H1 (cell line): ENCODE measurements at regions not wholly inside any gene's neighbourhood (a gene's known extent, or its start where the extent isn't known, plus 50 kb on each side); places are given as distances from the start of the nearest gene placed in this dataset.

Experiments used
- CTCF ChIA-PET: fragments of 300-600 bp; sonication (Branson Sonifier 250); formaldehyde crosslinking; loops from one replicate; lab custom pipeline; 2021; ENCODE audit not compliant: partially characterized antibody; lab: Charles Lee
- POLR2A ChIA-PET: fragments of 300-600 bp; sonication (Branson Sonifier 250); formaldehyde crosslinking; loops from one replicate; lab custom pipeline; 2021; ENCODE audit warnings: inconsistent platforms; ENCODE audit not compliant: partially characterized antibody; lab: Charles Lee
- DNase-seq, 2 experiments: peaks; one replicate each; pipeline versions ENCODE4 v3.0.0 to v3.0.0-alpha.2; 2010 to 2022; ENCODE audit warnings: low spot score in 2 of 2, low read depth in 1 of 2, mixed read lengths in 1 of 2
- FAIRE-seq: peaks from 2 replicates; lab custom pipeline; 2011; peaks lifted over from hg19 to GRCh38; lab: Jason Lieb, UNC
- H2AFZ ChIP-seq: 2 replicates; pipeline ENCODE4 v1.8.1; 2012; ENCODE audit warnings: low read length, inconsistent platforms
- H2AK5ac ChIP-seq: 2 replicates; pipeline ENCODE4 v1.6.1; 2013; ENCODE audit warnings: low read depth, low read length
- H2BK120ac ChIP-seq: replicated peaks from 2 replicates; pipeline ENCODE3; 2013; ENCODE audit warnings: low read depth, low read length, inconsistent platforms
- H2BK12ac ChIP-seq: 2 replicates; pipeline ENCODE4 v1.6.1; 2013; ENCODE audit warnings: low read depth, low read length
- H2BK15ac ChIP-seq: 2 replicates; pipeline ENCODE4 v1.6.1; 2013; ENCODE audit warnings: low read length
- H2BK20ac ChIP-seq: 2 replicates; pipeline ENCODE4 v1.6.1; 2013; ENCODE audit warnings: low read length
- H2BK5ac ChIP-seq: 2 replicates; pipeline ENCODE4 v1.6.1; 2013; ENCODE audit warnings: low read depth, low read length
- H3K14ac ChIP-seq: 2 replicates; pipeline ENCODE4 v1.6.1; 2013; ENCODE audit warnings: inconsistent platforms; ENCODE audit not compliant: insufficient read length
- H3K18ac ChIP-seq: 2 replicates; pipeline ENCODE4 v1.6.1; 2013; ENCODE audit warnings: low read length; ENCODE audit errors: extremely low read depth
- H3K23ac ChIP-seq: 2 replicates; pipeline ENCODE4 v1.6.1; 2013; ENCODE audit warnings: inconsistent platforms; ENCODE audit not compliant: insufficient read length
- H3K23me2 ChIP-seq: 2 replicates; pipeline ENCODE4 v1.6.1; 2013; ENCODE audit warnings: low read depth, low read length
- H3K27ac ChIP-seq: 2 replicates; pipeline ENCODE4 v1.6.1; 2011; ENCODE audit warnings: low read depth, low read length, inconsistent platforms
- H3K27me3 ChIP-seq, 4 experiments: replicated peaks in 1 of 4; 1 replicate in 1 of 4; 2 replicates in 3 of 4; pipeline versions ENCODE4 v1.6.1 to v1.8.1; 2011 to 2013; ENCODE audit warnings: low read length in 3 of 4, mild to moderate bottlenecking in 3 of 4, inconsistent platforms in 2 of 4, mixed read lengths in 2 of 4, moderate library complexity in 1 of 4; ENCODE audit not compliant: control insufficient read depth in 3 of 4, insufficient read depth in 3 of 4; ENCODE audit errors: extremely low read depth in 1 of 4
- H3K36me3 ChIP-seq, 4 experiments: 2 replicates each; pipeline versions ENCODE4 v1.6.1 to v1.8.1; 2011 to 2013; ENCODE audit warnings: mild to moderate bottlenecking in 4 of 4, low read length in 3 of 4, moderate library complexity in 2 of 4, control low read depth in 1 of 4, inconsistent platforms in 1 of 4; ENCODE audit not compliant: insufficient read depth in 4 of 4, control insufficient read depth in 2 of 4
- H3K4ac ChIP-seq: replicated peaks from 2 replicates; pipeline ENCODE3; 2013; ENCODE audit warnings: low read length, low read depth, mixed read lengths, inconsistent platforms; ENCODE audit not compliant: insufficient read length
- H3K4me1 ChIP-seq, 4 experiments: replicated peaks in 1 of 4; 1 replicate in 1 of 4; 2 replicates in 3 of 4; pipeline versions ENCODE4 v1.6.1 to v1.8.1; 2011 to 2013; ENCODE audit warnings: low read length in 3 of 4, inconsistent platforms in 2 of 4, mixed read lengths in 1 of 4; ENCODE audit not compliant: insufficient read depth in 4 of 4, control insufficient read depth in 3 of 4
- H3K4me2 ChIP-seq, 2 experiments: 2 replicates each; pipeline versions ENCODE4 v1.6.1 to v1.8.1; 2011 to 2013; ENCODE audit warnings: low read depth in 2 of 2, low read length in 2 of 2, control low read depth in 1 of 2, inconsistent platforms in 1 of 2, mild to moderate bottlenecking in 1 of 2; ENCODE audit not compliant: insufficient read depth in 1 of 2
- H3K4me3 ChIP-seq, 4 experiments: fragments of 200-600, 300-600 bp in 1 of 4; sonication (generic), shearing (Covaris generic), sonication (Bioruptor Twin) in 1 of 4; 2 replicates each; pipeline versions ENCODE4 v1.5.1 to v1.8.1; 2011 to 2016; ENCODE audit warnings: low read length in 4 of 4, low read depth in 3 of 4, control low read depth in 2 of 4, inconsistent platforms in 2 of 4, mild to moderate bottlenecking in 2 of 4, mixed read lengths in 1 of 4, moderate library complexity in 1 of 4; ENCODE audit not compliant: insufficient read depth in 2 of 4; ENCODE audit errors: extremely low read depth in 1 of 4
- H3K56ac ChIP-seq: replicated peaks from 2 replicates; pipeline ENCODE3; 2013; ENCODE audit warnings: low read depth, mild to moderate bottlenecking, mixed read lengths, low read length, inconsistent platforms; ENCODE audit not compliant: insufficient read length
- H3K79me1 ChIP-seq: 2 replicates; pipeline ENCODE4 v1.6.1; 2013; ENCODE audit warnings: low read depth, low read length, control low read depth
- H3K79me2 ChIP-seq, 2 experiments: 2 replicates each; pipeline versions ENCODE4 v1.6.1 to v1.8.1; 2012 to 2013; ENCODE audit warnings: low read length in 2 of 2, mild to moderate bottlenecking in 2 of 2, inconsistent platforms in 1 of 2; ENCODE audit not compliant: insufficient read depth in 2 of 2, control insufficient read depth in 1 of 2
- H3K9ac ChIP-seq, 4 experiments: replicated peaks in 1 of 4; 1 replicate in 1 of 4; 2 replicates in 3 of 4; pipeline versions ENCODE4 v1.6.1 to v1.8.1; 2011 to 2013; ENCODE audit warnings: low read depth in 3 of 4, low read length in 3 of 4, control low read depth in 2 of 4, mild to moderate bottlenecking in 2 of 4, moderate library complexity in 2 of 4, inconsistent platforms in 1 of 4; ENCODE audit errors: extremely low read depth in 1 of 4
- H3K9me3 ChIP-seq, 2 experiments: 2 replicates each; pipeline versions ENCODE4 v1.6.1 to v1.8.1; 2012 to 2013; ENCODE audit warnings: mild to moderate bottlenecking in 2 of 2, moderate library complexity in 2 of 2, control low read depth in 1 of 2, inconsistent platforms in 1 of 2, low read depth in 1 of 2, low read length in 1 of 2, mixed read lengths in 1 of 2; ENCODE audit not compliant: insufficient read depth in 2 of 2
- H4K20me1 ChIP-seq, 2 experiments: replicated peaks in 1 of 2; 2 replicates each; pipeline versions ENCODE3 to v1.8.1; 2011 to 2013; ENCODE audit warnings: inconsistent platforms in 2 of 2, low read length in 2 of 2, mild to moderate bottlenecking in 1 of 2; ENCODE audit not compliant: insufficient read depth in 2 of 2, control insufficient read depth in 1 of 2
- H4K5ac ChIP-seq: 2 replicates; pipeline ENCODE4 v1.6.1; 2013; ENCODE audit warnings: low read length, low read depth, mixed read lengths, inconsistent platforms; ENCODE audit not compliant: insufficient read length
- H4K8ac ChIP-seq: 2 replicates; pipeline ENCODE4 v1.8.0; 2013; ENCODE audit warnings: mild to moderate bottlenecking, moderate library complexity, low read length, inconsistent platforms; ENCODE audit not compliant: insufficient read depth; ENCODE audit errors: extremely low read depth
- H4K91ac ChIP-seq: replicated peaks from 2 replicates; pipeline ENCODE3; 2013; ENCODE audit warnings: low read length, mixed read lengths, inconsistent platforms; ENCODE audit not compliant: insufficient read length
- CEBPB ChIP-seq: IDR thresholded peaks from 2 replicates; pipeline ENCODE4 v1.6.1; 2012; ENCODE audit warnings: low read depth, low read length
- FOSL1 ChIP-seq: IDR thresholded peaks from 2 replicates; pipeline ENCODE4 v1.6.1; 2011; ENCODE audit warnings: mild to moderate bottlenecking, low read depth, low read length, moderate library complexity; ENCODE audit not compliant: insufficient read depth
- HDAC2 ChIP-seq, 2 experiments: fragments of 300-600 bp in 1 of 2; sonication (generic) in 1 of 2; IDR thresholded peaks; 2 replicates each; pipeline ENCODE4 v1.6.1; 2011 to 2012; ENCODE audit warnings: low read depth in 2 of 2, low read length in 2 of 2, mild to moderate bottlenecking in 2 of 2, moderate library complexity in 2 of 2, borderline replicate concordance in 1 of 2, inconsistent platforms in 1 of 2
- KDM5A ChIP-seq: fragments of 200-600 bp; IDR thresholded peaks from 2 replicates; pipeline ENCODE4 v1.7.1; 2012; ENCODE audit warnings: mild to moderate bottlenecking, low read length, inconsistent platforms, mixed read lengths
- MAFK ChIP-seq: IDR thresholded peaks from 2 replicates; pipeline ENCODE4 v1.6.1; 2012; ENCODE audit warnings: low read depth, mild to moderate bottlenecking, improper control_type of control experiment, low read length
- POLR2AphosphoS5 ChIP-seq: IDR thresholded peaks from 2 replicates; pipeline ENCODE4 v1.6.1; 2011; ENCODE audit warnings: low read depth, low read length
- POU5F1 ChIP-seq: IDR thresholded peaks from 2 replicates; pipeline ENCODE4 v1.6.1; 2011; ENCODE audit warnings: low read depth, mild to moderate bottlenecking, low read length, moderate library complexity
- SAP30 ChIP-seq: fragments of 300-600 bp; sonication (generic); IDR thresholded peaks from 2 replicates; pipeline ENCODE4 v1.7.1; 2012; ENCODE audit warnings: low read length, moderate library complexity, mild to moderate bottlenecking, inconsistent platforms; ENCODE audit not compliant: insufficient read depth, insufficient replicate concordance
- SIN3A ChIP-seq, 2 experiments: IDR thresholded peaks in 1 of 2; conservative IDR thresholded peaks in 1 of 2; 2 replicates each; pipeline ENCODE4 v1.6.1; 2011 to 2012; ENCODE audit warnings: low read length in 2 of 2, improper control_type of control experiment in 1 of 2, low read depth in 1 of 2, mild to moderate bottlenecking in 1 of 2
- YY1 ChIP-seq: IDR thresholded peaks from 2 replicates; pipeline ENCODE4 v1.6.1; 2011; ENCODE audit warnings: low read depth, mild to moderate bottlenecking, low read length
- WGBS, 2 experiments: shearing (Covaris generic) in 1 of 2; methylation state at CpG; one replicate each; pipeline versions ENCODE4 v1.1.6 to v1.1.7; 2013 to 2015; ENCODE audit warnings: low lambda C conversion rate in 2 of 2, mixed read lengths in 2 of 2, inconsistent platforms in 1 of 2, low coverage in 1 of 2, missing lambda C conversion rate in 1 of 2; ENCODE audit not compliant: insufficient replicate concordance in 2 of 2, insufficient coverage in 1 of 2, insufficient read length in 1 of 2; ENCODE audit errors: extremely low coverage in 1 of 2, missing lambda C conversion rate in 1 of 2; 5-methylcytosine and 5-hydroxymethylcytosine counted together
- TF ChIP-seq, protein P1 (sequence below), 3 experiments: IDR thresholded peaks; 1 replicate in 2 of 3; 2 replicates in 1 of 3; pipeline versions ENCODE4 v1.5.1 to v1.6.1; 2011; ENCODE audit warnings: low read length in 3 of 3, mild to moderate bottlenecking in 3 of 3, inconsistent platforms in 2 of 3, low read depth in 1 of 3, moderate library complexity in 1 of 3; ENCODE audit not compliant: insufficient read depth in 1 of 3; ENCODE audit errors: control extremely low read depth in 1 of 3

DNA sequence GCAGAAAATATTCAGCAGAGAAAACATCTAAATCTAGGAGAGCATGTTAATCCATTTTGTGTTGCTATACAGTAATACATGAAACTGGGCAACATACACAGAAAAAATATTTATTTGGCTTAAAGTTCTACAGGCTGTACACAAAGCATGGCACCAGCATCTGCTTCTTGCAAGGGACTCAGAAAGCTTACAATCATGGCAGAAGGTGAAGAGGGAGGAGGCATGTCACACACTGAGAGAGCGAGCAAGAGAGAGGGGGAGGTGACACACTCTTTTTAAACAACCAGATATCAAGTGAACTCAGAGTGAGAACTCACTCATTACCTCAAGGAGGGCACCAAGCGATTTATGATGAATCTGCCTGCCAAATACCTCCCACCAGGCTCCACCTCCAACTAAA, 94.2 kb upstream of the CNOT2 start:
- POLR2A ChIA-PET: no interaction called here
- 75% methylated on average over 2 of the region's 2 CpGs; no CpG with 5 or more reads in 1 of the 2 experiments for WGBS, 2 experiments
- Histone ChIP-seq H3K4me1 (no peaks in the 10 kb centered on the region), H4K8ac (no peak overlapping the region), H4K5ac (no peak overlapping the region), H3K79me1 (no peaks in the 10 kb centered on the region), H3K36me3 (no peaks in the 10 kb centered on the region), H3K27me3 (no peaks in the 10 kb centered on the region), H2AFZ (0 out of 2 replicates have a peak overlapping the region, but pooled peaks have one; percentile 71), H3K4me2 (no peak overlapping the region), H2AK5ac (no peak overlapping the region), H3K23ac (no peak overlapping the region), H3K4ac (no peak overlapping the region), H2BK120ac (no peak overlapping the region), H2BK20ac (no peak overlapping the region), H4K20me1 (no peaks in the 10 kb centered on the region), H3K9me3 (peaks cover 5 to 17% of the 10 kb centered on the region in 2 experiments; a peak in 3 of 4 replicates), H2BK15ac (no peak overlapping the region), H2BK5ac (no peak overlapping the region), H3K23me2 (no peaks in the 10 kb centered on the region), H3K79me2 (no peaks in the 10 kb centered on the region), H3K56ac (no peak overlapping the region), H3K4me3 (no peak overlapping the region), H4K91ac (no peak overlapping the region), H3K9ac (no peak overlapping the region), H3K14ac (no peak overlapping the region), H2BK12ac (no peak overlapping the region), H3K27ac (no peak overlapping the region), H3K18ac (no peak overlapping the region)
- TF ChIP-seq KDM5A: no peak
- no peak for TF ChIP-seq MAFK
- TF ChIP-seq POU5F1: no peak
- no peak for TF ChIP-seq SIN3A (conservative IDR thresholded peaks at IDR 0.05 in 1 of 2, IDR thresholded peaks at IDR 0.05 in 1 of 2; ENCODE audit: low read depth in 1 of 2, low read length in 2 of 2)
- TF ChIP-seq POLR2AphosphoS5: no peak
- TF ChIP-seq CEBPB: no peak
- no peak for TF ChIP-seq HDAC2 (IDR thresholded peaks at IDR 0.05; ENCODE audit: borderline replicate concordance in 1 of 2, low read depth in 2 of 2, low read length in 2 of 2)
- TF ChIP-seq FOSL1: no peak
- no peak for TF ChIP-seq YY1
- TF ChIP-seq, protein P1, sequence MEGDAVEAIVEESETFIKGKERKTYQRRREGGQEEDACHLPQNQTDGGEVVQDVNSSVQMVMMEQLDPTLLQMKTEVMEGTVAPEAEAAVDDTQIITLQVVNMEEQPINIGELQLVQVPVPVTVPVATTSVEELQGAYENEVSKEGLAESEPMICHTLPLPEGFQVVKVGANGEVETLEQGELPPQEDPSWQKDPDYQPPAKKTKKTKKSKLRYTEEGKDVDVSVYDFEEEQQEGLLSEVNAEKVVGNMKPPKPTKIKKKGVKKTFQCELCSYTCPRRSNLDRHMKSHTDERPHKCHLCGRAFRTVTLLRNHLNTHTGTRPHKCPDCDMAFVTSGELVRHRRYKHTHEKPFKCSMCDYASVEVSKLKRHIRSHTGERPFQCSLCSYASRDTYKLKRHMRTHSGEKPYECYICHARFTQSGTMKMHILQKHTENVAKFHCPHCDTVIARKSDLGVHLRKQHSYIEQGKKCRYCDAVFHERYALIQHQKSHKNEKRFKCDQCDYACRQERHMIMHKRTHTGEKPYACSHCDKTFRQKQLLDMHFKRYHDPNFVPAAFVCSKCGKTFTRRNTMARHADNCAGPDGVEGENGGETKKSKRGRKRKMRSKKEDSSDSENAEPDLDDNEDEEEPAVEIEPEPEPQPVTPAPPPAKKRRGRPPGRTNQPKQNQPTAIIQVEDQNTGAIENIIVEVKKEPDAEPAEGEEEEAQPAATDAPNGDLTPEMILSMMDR (IDR thresholded peaks at IDR 0.05; ENCODE audit: control extremely low read depth in 1 of 3, insufficient read depth in 1 of 3, low read depth in 1 of 3, low read length in 3 of 3): no peak
- TF ChIP-seq SAP30: no peak
- no peak for DNase-seq
- no peak for FAIRE-seq
- CTCF ChIA-PET: no interaction called here
